HEK293 (cell line): ENCODE measurements at regions not wholly inside any gene's neighbourhood (a gene's known extent, or its start where the extent isn't known, plus 50 kb on each side); places are given as distances from the start of the nearest gene placed in this dataset.

Experiments used
- CTCF ChIA-PET: fragments of 350-600 bp; formaldehyde crosslinking; extraction: SDS; loops from one replicate; lab custom pipeline; 2021; ENCODE audit warnings: antibody characterized with exemption; lab: Yijun Ruan, JAX
- POLR2A ChIA-PET: fragments of 300-600 bp; formaldehyde crosslinking; extraction: SDS; loops from one replicate; lab custom pipeline; 2020; ENCODE audit warnings: antibody characterized with exemption, inconsistent platforms; lab: Yijun Ruan, JAX
- H3K27ac ChIP-seq: fragments of 200-500 bp; sonication (Bioruptor generic); 2 replicates; pipeline ENCODE4 v1.5.1; 2014; ENCODE audit warnings: low read depth, low read length, control low read depth, inconsistent platforms; ENCODE audit errors: extremely low read depth
- H3K36me3 ChIP-seq, 2 experiments: fragments of 200-500 bp in 1 of 2; sonication (Bioruptor generic) in 1 of 2; 1 replicate in 1 of 2; 2 replicates in 1 of 2; pipeline ENCODE4 v1.5.1; 2014 to 2017; ENCODE audit warnings: inconsistent platforms in 2 of 2, low read length in 2 of 2; ENCODE audit not compliant: control insufficient read depth in 2 of 2, insufficient read depth in 1 of 2
- H3K4me1 ChIP-seq: fragments of 200-500 bp; sonication (Bioruptor generic); 2 replicates; pipeline ENCODE4 v1.5.1; 2014; ENCODE audit warnings: mild to moderate bottlenecking, low read length, inconsistent platforms; ENCODE audit not compliant: control insufficient read depth, insufficient read depth
- H3K4me3 ChIP-seq: 2 replicates; pipeline ENCODE4 v1.5.1; 2011; ENCODE audit warnings: low read depth, mild to moderate bottlenecking, control low read depth, low read length, moderate library complexity
- H3K9me3 ChIP-seq: fragments of 200-500 bp; sonication (Bioruptor generic); 2 replicates; pipeline ENCODE4 v1.5.1; 2014; ENCODE audit warnings: low read depth, low read length, inconsistent platforms; ENCODE audit not compliant: control insufficient read depth, insufficient read depth
- MYNN ChIP-seq: fragments of 450-650 bp; formaldehyde crosslinking; IDR thresholded peaks from 2 replicates; pipeline ENCODE4 v1.5.1; 2016; ENCODE audit warnings: missing biosample characterization, missing genetic modification characterization, borderline replicate concordance
- MZF1 ChIP-seq: fragments of 450-650 bp; formaldehyde crosslinking; IDR thresholded peaks from 2 replicates; pipeline ENCODE4 v1.5.1; 2017; ENCODE audit warnings: missing biosample characterization, missing genetic modification characterization, borderline replicate concordance
- OVOL3 ChIP-seq: fragments of 450-650 bp; formaldehyde crosslinking; IDR thresholded peaks from 2 replicates; pipeline ENCODE4 v1.5.1; 2016; ENCODE audit warnings: missing biosample characterization, missing genetic modification characterization
- PRDM1 ChIP-seq: fragments of 450-650 bp; formaldehyde crosslinking; IDR thresholded peaks from 2 replicates; pipeline ENCODE4; 2016; ENCODE audit warnings: missing biosample characterization, missing genetic modification characterization
- RBAK ChIP-seq: fragments of 450-650 bp; formaldehyde crosslinking; IDR thresholded peaks from 2 replicates; pipeline ENCODE4 v1.5.1; 2016; ENCODE audit warnings: missing biosample characterization, missing genetic modification characterization
- SALL2 ChIP-seq: fragments of 450-650 bp; formaldehyde crosslinking; IDR thresholded peaks from 2 replicates; pipeline ENCODE4 v1.5.0; 2017; ENCODE audit warnings: missing biosample characterization, mild to moderate bottlenecking, missing genetic modification characterization, borderline replicate concordance
- SCRT1 ChIP-seq: fragments of 450-650 bp; formaldehyde crosslinking; IDR thresholded peaks from 2 replicates; pipeline ENCODE4 v1.5.1; 2016; ENCODE audit warnings: missing biosample characterization, missing genetic modification characterization, borderline replicate concordance
- SP3 ChIP-seq: fragments of 450-650 bp; formaldehyde crosslinking; IDR thresholded peaks from 2 replicates; pipeline ENCODE4 v1.5.1; 2016; ENCODE audit warnings: missing biosample characterization, missing genetic modification characterization
- TCF7L2 ChIP-seq: IDR thresholded peaks from 2 replicates; pipeline ENCODE4 v1.6.1; 2011; ENCODE audit warnings: low read depth, mild to moderate bottlenecking, inconsistent platforms, low read length, moderate library complexity, borderline replicate concordance
- WT1 ChIP-seq: fragments of 450-650 bp; formaldehyde crosslinking; IDR thresholded peaks from 2 replicates; pipeline ENCODE4 v1.5.1; 2016; ENCODE audit warnings: missing biosample characterization, missing genetic modification characterization
- YY1 ChIP-seq: fragments of 450-650 bp; formaldehyde crosslinking; IDR thresholded peaks from 2 replicates; pipeline ENCODE4 v1.5.1; 2018; ENCODE audit warnings: missing biosample characterization, missing genetic modification characterization
- ZBTB20 ChIP-seq: fragments of 450-650 bp; formaldehyde crosslinking; IDR thresholded peaks from 2 replicates; pipeline ENCODE4 v1.5.1; 2016; ENCODE audit warnings: missing biosample characterization, missing genetic modification characterization
- ZBTB21 ChIP-seq: fragments of 450-650 bp; formaldehyde crosslinking; IDR thresholded peaks from 2 replicates; pipeline ENCODE4 v1.5.1; 2017; ENCODE audit warnings: missing biosample characterization, missing genetic modification characterization
- ZFP41 ChIP-seq: fragments of 450-650 bp; formaldehyde crosslinking; IDR thresholded peaks from 2 replicates; pipeline ENCODE4 v1.5.1; 2016; ENCODE audit warnings: missing biosample characterization, missing genetic modification characterization, borderline replicate concordance
- ZNF112 ChIP-seq: fragments of 450-650 bp; formaldehyde crosslinking; IDR thresholded peaks from 2 replicates; pipeline ENCODE4 v1.5.0; 2017; ENCODE audit warnings: missing biosample characterization, missing genetic modification characterization
- ZNF132 ChIP-seq: fragments of 450-650 bp; formaldehyde crosslinking; IDR thresholded peaks from 2 replicates; pipeline ENCODE4 v1.5.1; 2017; ENCODE audit warnings: missing biosample characterization, missing genetic modification characterization, borderline replicate concordance
- ZNF133 ChIP-seq: fragments of 450-650 bp; formaldehyde crosslinking; IDR thresholded peaks from 2 replicates; pipeline ENCODE4 v1.5.1; 2016; ENCODE audit warnings: missing biosample characterization, missing genetic modification characterization
- ZNF2 ChIP-seq: fragments of 450-650 bp; formaldehyde crosslinking; IDR thresholded peaks from 2 replicates; pipeline ENCODE4 v1.5.1; 2016; ENCODE audit warnings: missing biosample characterization, missing genetic modification characterization
- ZNF202 ChIP-seq: fragments of 450-650 bp; formaldehyde crosslinking; IDR thresholded peaks from 2 replicates; pipeline ENCODE4 v1.5.1; 2016; ENCODE audit warnings: missing biosample characterization, missing genetic modification characterization, borderline replicate concordance
- ZNF239 ChIP-seq: fragments of 450-650 bp; formaldehyde crosslinking; IDR thresholded peaks from 2 replicates; pipeline ENCODE4 v1.5.1; 2016; ENCODE audit warnings: missing biosample characterization, missing genetic modification characterization
- ZNF324 ChIP-seq: fragments of 450-650 bp; formaldehyde crosslinking; IDR thresholded peaks from 2 replicates; pipeline ENCODE4 v1.5.1; 2016; ENCODE audit warnings: missing biosample characterization, missing genetic modification characterization
- ZNF354C ChIP-seq: fragments of 450-650 bp; formaldehyde crosslinking; IDR thresholded peaks from 2 replicates; pipeline ENCODE4 v1.5.1; 2016; ENCODE audit warnings: missing biosample characterization, missing genetic modification characterization, low read depth, borderline replicate concordance
- ZNF501 ChIP-seq: fragments of 450-650 bp; formaldehyde crosslinking; IDR thresholded peaks from 2 replicates; pipeline ENCODE4 v1.5.1; 2016; ENCODE audit warnings: missing biosample characterization, missing genetic modification characterization
- ZNF558 ChIP-seq: fragments of 450-650 bp; formaldehyde crosslinking; IDR thresholded peaks from 2 replicates; pipeline ENCODE4 v1.5.1; 2016; ENCODE audit warnings: missing biosample characterization, missing genetic modification characterization
- ZNF624 ChIP-seq: fragments of 450-650 bp; formaldehyde crosslinking; IDR thresholded peaks from 2 replicates; pipeline ENCODE4 v1.5.1; 2017; ENCODE audit warnings: missing biosample characterization, missing genetic modification characterization
- ZNF654 ChIP-seq: fragments of 450-650 bp; formaldehyde crosslinking; IDR thresholded peaks from 2 replicates; pipeline ENCODE4 v1.5.1; 2016; ENCODE audit warnings: low read depth, missing biosample characterization, missing genetic modification characterization
- ZNF707 ChIP-seq: fragments of 450-650 bp; formaldehyde crosslinking; IDR thresholded peaks from 2 replicates; pipeline ENCODE4 v1.5.1; 2016; ENCODE audit warnings: missing biosample characterization, missing genetic modification characterization
- ZNF785 ChIP-seq: fragments of 450-650 bp; formaldehyde crosslinking; IDR thresholded peaks from 2 replicates; pipeline ENCODE4 v1.5.1; 2016; ENCODE audit warnings: missing biosample characterization, missing genetic modification characterization
- TF ChIP-seq, protein P1 (sequence below): fragments of 450-650 bp; formaldehyde crosslinking; IDR thresholded peaks from 2 replicates; pipeline ENCODE4 v1.5.1; 2016; ENCODE audit warnings: missing biosample characterization, missing genetic modification characterization
- TF ChIP-seq, protein P2 (sequence below): fragments of 450-650 bp; formaldehyde crosslinking; IDR thresholded peaks from 2 replicates; pipeline ENCODE4 v1.5.0; 2017; ENCODE audit warnings: missing biosample characterization, missing genetic modification characterization, borderline replicate concordance
- TF ChIP-seq, protein P3 (sequence below): fragments of 450-650 bp; formaldehyde crosslinking; IDR thresholded peaks from 2 replicates; pipeline ENCODE4 v1.5.1; 2016; ENCODE audit warnings: missing biosample characterization, missing genetic modification characterization, low read depth
- TF ChIP-seq, protein P4 (sequence below): fragments of 450-650 bp; formaldehyde crosslinking; IDR thresholded peaks from 2 replicates; pipeline ENCODE4 v1.5.1; 2016; ENCODE audit warnings: missing biosample characterization, missing genetic modification characterization

DNA sequence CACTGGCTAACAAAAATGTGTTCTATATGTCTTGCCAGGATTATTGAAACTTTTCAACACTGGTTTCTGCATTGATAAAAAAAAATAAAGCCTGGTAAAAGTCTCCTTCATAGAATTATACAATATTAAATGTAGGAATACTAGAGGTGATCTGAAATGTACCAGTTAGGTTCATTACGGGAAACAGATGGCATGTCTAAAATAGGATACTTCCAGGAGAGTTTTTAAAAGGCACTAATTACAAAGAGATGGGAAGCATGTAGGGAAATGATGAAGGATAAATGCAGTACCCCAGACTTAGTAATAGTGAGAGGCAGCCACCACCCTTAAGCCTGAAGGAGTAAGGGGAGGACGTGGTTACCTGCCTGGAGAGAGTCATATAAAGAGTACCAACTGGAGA is 107.0 kb upstream of the NPSR1 start:
- Histone ChIP-seq H3K36me3 (no peaks in the 10 kb centered on the region), H3K27ac (no peak overlapping the region), H3K9me3 (no peaks in the 10 kb centered on the region), H3K4me3 (no peak overlapping the region), H3K4me1 (no peaks in the 10 kb centered on the region)
- ChIA-PET POLR2A (no interaction called here), CTCF (interaction anchor here (0.6 kb wide), 1 partner anchor 70 kb away, joined by 4 read pairs; no protein-coding TSS in a partner anchor)
- TF ChIP-seq ZBTB21 (no peak), MZF1 (tag by site-specific recombination) (no peak), MYNN (tag by site-specific recombination) (no peak), ZNF654 (no peak), TCF7L2 (no peak), SALL2 (no peak), ZBTB20 (tag by site-specific recombination) (no peak), OVOL3 (no peak), SP3 (tag by site-specific recombination) (no peak), ZNF785 (no peak), WT1 (no peak), ZNF132 (no peak), ZNF558 (tag by site-specific recombination) (no peak), ZNF133 (no peak)
- TF ChIP-seq, protein P1, sequence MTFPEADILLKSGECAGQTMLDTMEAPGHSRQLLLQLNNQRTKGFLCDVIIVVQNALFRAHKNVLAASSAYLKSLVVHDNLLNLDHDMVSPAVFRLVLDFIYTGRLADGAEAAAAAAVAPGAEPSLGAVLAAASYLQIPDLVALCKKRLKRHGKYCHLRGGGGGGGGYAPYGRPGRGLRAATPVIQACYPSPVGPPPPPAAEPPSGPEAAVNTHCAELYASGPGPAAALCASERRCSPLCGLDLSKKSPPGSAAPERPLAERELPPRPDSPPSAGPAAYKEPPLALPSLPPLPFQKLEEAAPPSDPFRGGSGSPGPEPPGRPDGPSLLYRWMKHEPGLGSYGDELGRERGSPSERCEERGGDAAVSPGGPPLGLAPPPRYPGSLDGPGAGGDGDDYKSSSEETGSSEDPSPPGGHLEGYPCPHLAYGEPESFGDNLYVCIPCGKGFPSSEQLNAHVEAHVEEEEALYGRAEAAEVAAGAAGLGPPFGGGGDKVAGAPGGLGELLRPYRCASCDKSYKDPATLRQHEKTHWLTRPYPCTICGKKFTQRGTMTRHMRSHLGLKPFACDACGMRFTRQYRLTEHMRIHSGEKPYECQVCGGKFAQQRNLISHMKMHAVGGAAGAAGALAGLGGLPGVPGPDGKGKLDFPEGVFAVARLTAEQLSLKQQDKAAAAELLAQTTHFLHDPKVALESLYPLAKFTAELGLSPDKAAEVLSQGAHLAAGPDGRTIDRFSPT: no peak
- TF ChIP-seq, protein P2, sequence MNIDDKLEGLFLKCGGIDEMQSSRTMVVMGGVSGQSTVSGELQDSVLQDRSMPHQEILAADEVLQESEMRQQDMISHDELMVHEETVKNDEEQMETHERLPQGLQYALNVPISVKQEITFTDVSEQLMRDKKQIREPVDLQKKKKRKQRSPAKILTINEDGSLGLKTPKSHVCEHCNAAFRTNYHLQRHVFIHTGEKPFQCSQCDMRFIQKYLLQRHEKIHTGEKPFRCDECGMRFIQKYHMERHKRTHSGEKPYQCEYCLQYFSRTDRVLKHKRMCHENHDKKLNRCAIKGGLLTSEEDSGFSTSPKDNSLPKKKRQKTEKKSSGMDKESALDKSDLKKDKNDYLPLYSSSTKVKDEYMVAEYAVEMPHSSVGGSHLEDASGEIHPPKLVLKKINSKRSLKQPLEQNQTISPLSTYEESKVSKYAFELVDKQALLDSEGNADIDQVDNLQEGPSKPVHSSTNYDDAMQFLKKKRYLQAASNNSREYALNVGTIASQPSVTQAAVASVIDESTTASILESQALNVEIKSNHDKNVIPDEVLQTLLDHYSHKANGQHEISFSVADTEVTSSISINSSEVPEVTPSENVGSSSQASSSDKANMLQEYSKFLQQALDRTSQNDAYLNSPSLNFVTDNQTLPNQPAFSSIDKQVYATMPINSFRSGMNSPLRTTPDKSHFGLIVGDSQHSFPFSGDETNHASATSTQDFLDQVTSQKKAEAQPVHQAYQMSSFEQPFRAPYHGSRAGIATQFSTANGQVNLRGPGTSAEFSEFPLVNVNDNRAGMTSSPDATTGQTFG (tag by site-specific recombination): no peak

DNA sequence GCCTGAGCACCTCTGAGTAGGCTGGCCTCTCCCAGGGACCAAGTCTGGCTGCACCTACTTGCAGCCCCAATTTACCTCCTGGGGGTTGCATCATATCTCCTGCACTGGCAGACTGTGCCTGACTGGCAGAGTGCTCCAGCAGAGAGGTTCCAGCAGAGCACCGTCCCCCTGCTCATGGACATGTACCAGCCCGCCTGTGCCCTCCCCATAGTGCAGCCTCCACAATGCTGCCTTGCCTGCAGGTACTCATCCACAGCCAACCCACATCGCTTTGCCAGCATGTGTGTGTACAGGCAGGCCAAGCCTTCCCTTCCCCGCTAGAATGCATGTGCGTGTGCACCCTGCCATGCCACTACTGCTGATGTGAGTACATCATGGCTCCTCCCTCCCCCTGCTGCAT is 105.5 kb upstream of the NPSR1 start:
- POLR2A ChIA-PET: no interaction called here
- TF ChIP-seq, protein P3, sequence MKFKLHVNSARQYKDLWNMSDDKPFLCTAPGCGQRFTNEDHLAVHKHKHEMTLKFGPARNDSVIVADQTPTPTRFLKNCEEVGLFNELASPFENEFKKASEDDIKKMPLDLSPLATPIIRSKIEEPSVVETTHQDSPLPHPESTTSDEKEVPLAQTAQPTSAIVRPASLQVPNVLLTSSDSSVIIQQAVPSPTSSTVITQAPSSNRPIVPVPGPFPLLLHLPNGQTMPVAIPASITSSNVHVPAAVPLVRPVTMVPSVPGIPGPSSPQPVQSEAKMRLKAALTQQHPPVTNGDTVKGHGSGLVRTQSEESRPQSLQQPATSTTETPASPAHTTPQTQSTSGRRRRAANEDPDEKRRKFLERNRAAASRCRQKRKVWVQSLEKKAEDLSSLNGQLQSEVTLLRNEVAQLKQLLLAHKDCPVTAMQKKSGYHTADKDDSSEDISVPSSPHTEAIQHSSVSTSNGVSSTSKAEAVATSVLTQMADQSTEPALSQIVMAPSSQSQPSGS: no peak
- TF ChIP-seq ZNF707 (tag by site-specific recombination): no peak
- TF ChIP-seq ZFP41 (tag by site-specific recombination): no peak
- TF ChIP-seq, protein P4, sequence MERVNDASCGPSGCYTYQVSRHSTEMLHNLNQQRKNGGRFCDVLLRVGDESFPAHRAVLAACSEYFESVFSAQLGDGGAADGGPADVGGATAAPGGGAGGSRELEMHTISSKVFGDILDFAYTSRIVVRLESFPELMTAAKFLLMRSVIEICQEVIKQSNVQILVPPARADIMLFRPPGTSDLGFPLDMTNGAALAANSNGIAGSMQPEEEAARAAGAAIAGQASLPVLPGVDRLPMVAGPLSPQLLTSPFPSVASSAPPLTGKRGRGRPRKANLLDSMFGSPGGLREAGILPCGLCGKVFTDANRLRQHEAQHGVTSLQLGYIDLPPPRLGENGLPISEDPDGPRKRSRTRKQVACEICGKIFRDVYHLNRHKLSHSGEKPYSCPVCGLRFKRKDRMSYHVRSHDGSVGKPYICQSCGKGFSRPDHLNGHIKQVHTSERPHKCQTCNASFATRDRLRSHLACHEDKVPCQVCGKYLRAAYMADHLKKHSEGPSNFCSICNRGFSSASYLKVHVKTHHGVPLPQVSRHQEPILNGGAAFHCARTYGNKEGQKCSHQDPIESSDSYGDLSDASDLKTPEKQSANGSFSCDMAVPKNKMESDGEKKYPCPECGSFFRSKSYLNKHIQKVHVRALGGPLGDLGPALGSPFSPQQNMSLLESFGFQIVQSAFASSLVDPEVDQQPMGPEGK (tag by site-specific recombination): no peak
- no peak for TF ChIP-seq YY1 (tag by site-specific recombination)
- TF ChIP-seq ZNF624 (tag by site-specific recombination): no peak
- TF ChIP-seq ZNF2 (tag by site-specific recombination): no peak
- TF ChIP-seq SALL2: no peak
- TF ChIP-seq RBAK: no peak
- TF ChIP-seq ZNF112 (tag by site-specific recombination): no peak
- no peak for TF ChIP-seq PRDM1 (tag by site-specific recombination)
- no peak for TF ChIP-seq ZNF239 (tag by site-specific recombination)
- TF ChIP-seq ZNF354C: no peak
- no peak for TF ChIP-seq ZNF324 (tag by site-specific recombination)
- no peak for TF ChIP-seq SCRT1 (tag by site-specific recombination)
- TF ChIP-seq ZBTB20 (tag by site-specific recombination): no peak
- no peak for TF ChIP-seq ZNF501 (tag by site-specific recombination)
- no peak for TF ChIP-seq ZNF202 (tag by site-specific recombination)

More for the DNA sequence above, 105.5 kb upstream of the NPSR1 start:
- no peak overlapping the region for H3K4me3 ChIP-seq
- H3K27ac ChIP-seq: no peak overlapping the region
- no peaks in the 10 kb centered on the region for H3K4me1 ChIP-seq
- no peaks in the 10 kb centered on the region for H3K36me3 ChIP-seq
- no peaks in the 10 kb centered on the region for H3K9me3 ChIP-seq
- CTCF ChIA-PET: no interaction called here
